ENCODE measurements at regions not wholly inside any gene's neighbourhood (a gene's known extent, or its start where the extent isn't known, plus 50 kb on each side); places are given as distances from the start of the nearest gene placed in this dataset.

- TF ChIP-seq CTCF (IDR thresholded peaks at IDR 0.05; ENCODE audit: poor library complexity) (no peak), EZH2phosphoT487 (IDR thresholded peaks at IDR 0.05; ENCODE audit: low read depth, severe bottlenecking, unreplicated experiment) (no peak), EZH2 (IDR thresholded peaks at IDR 0.05; ENCODE audit: borderline replicate concordance) (no peak)
Observed at GRCh38 chr13:86377451-86377850, 578.2 kb upstream of the SLITRK6 start.

All from hepatocyte (in vitro differentiated cells).